Testis (tissue), 2 donors: ENCODE measurements at regions not wholly inside any gene's neighbourhood (a gene's known extent, or its start where the extent isn't known, plus 50 kb on each side); places are given as distances from the start of the nearest gene placed in this dataset.

Source experiments
- CTCF ChIP-seq, 3 experiments: fragments of 450-650 bp in 2 of 3; fragments of 200-600 bp in 1 of 3; sonication (generic) in 1 of 3; IDR thresholded peaks; one replicate each; pipeline ENCODE4 v1.5.1; 2016 to 2019; ENCODE audit warnings: antibody characterized with exemption in 3 of 3, mild to moderate bottlenecking in 2 of 3, moderate library complexity in 1 of 3
- POLR2A ChIP-seq: fragments of 450-650 bp; IDR thresholded peaks from one replicate; pipeline ENCODE4 v1.6.1; 2017; ENCODE audit warnings: antibody characterized with exemption, mild to moderate bottlenecking, moderate library complexity

GRCh38 chr13:65488606-65489005, 1741.5 kb downstream of the PCDH9 start:
- TF ChIP-seq CTCF (IDR thresholded peaks at IDR 0.05) (no peak), POLR2A (no peak)
